Stimulated activated CD4-positive, alpha-beta T cell treated with anti-CD3 and anti-CD28 coated beads, Interleukin-1b, Interleukin-23, amount 100 ng/mL, for 48 hours (primary cell): ENCODE measurements at regions not wholly inside any gene's neighbourhood (a gene's known extent, or its start where the extent isn't known, plus 50 kb on each side); places are given as distances from the start of the nearest gene placed in this dataset.
"Not testable (repeated sequence)": the region's sequence is repeated elsewhere in the genome, so short reads cannot be mapped to it uniquely, and the experiment has no call there.

Source experiments
- DNase-seq: peaks from one replicate; pipeline ENCODE4 v3.0.0-alpha.2; 2020

- DNase-seq = no peak
Measured at GRCh38 chr21:35208104-35208503, 159.0 kb upstream of the RUNX1 start.

GRCh38 chr21:35207322-35207721 lies 158.2 kb upstream of the RUNX1 start:
- no peak for DNase-seq

- DNase-seq = no peak
Measured at GRCh38 chr21:35206141-35207125, 157.3 kb upstream of the RUNX1 start.

GRCh38 chr21:35204850-35205541 lies 155.9 kb upstream of the RUNX1 start:
- DNase-seq = peak; percentile 14

GRCh38 chr21:35204125-35204524 lies 155.0 kb upstream of the RUNX1 start:
- no peak for DNase-seq

- no peak for DNase-seq
Measured at GRCh38 chr21:35203093-35203977, 154.2 kb upstream of the RUNX1 start.

- no peak for DNase-seq
Measured at GRCh38 chr21:35202431-35202830, 153.3 kb upstream of the RUNX1 start.

- DNase-seq = no peak
Measured at GRCh38 chr21:35201799-35202198, 152.7 kb upstream of the RUNX1 start.

- no peak for DNase-seq
Measured at GRCh38 chr21:35201288-35201687, 152.2 kb upstream of the RUNX1 start.

- no peak for DNase-seq
Measured at GRCh38 chr21:35199733-35200015, 150.6 kb upstream of the RUNX1 start.

- DNase-seq = no peak
Measured at GRCh38 chr21:35198982-35199732, 150.1 kb upstream of the RUNX1 start.

GRCh38 chr21:35198565-35198964 lies 149.5 kb upstream of the RUNX1 start:
- DNase-seq = no peak

GRCh38 chr21:35197992-35198431 lies 148.9 kb upstream of the RUNX1 start:
- DNase-seq = no peak

- no peak for DNase-seq
Measured at GRCh38 chr21:35197191-35197590, 148.1 kb upstream of the RUNX1 start.

GRCh38 chr21:35196128-35196527 lies 147.0 kb upstream of the RUNX1 start:
- no peak for DNase-seq

- peak; percentile 27 for DNase-seq
Measured at GRCh38 chr21:35195232-35195631, 146.1 kb upstream of the RUNX1 start.

- no peak for DNase-seq
Measured at GRCh38 chr21:35191754-35192153, 142.7 kb upstream of the RUNX1 start.

GRCh38 chr21:35191128-35191527 lies 142.0 kb upstream of the RUNX1 start:
- DNase-seq = no peak

- no peak for DNase-seq
Measured at GRCh38 chr21:35190201-35190701, 141.1 kb upstream of the RUNX1 start.

GRCh38 chr21:35189077-35189863 lies 140.2 kb upstream of the RUNX1 start:
- no peak for DNase-seq

GRCh38 chr21:35183389-35183788 lies 134.3 kb upstream of the RUNX1 start:
- not testable (repeated sequence) for DNase-seq
